Activated CD8-positive, alpha-beta T cell treated with anti-CD3 and anti-CD28 coated beads, Interleukin-2, amount 10 ng/mL, durations not matched to agents 7 days and 5 days (primary cell): ENCODE measurements at regions not wholly inside any gene's neighbourhood (a gene's known extent, or its start where the extent isn't known, plus 50 kb on each side); places are given as distances from the start of the nearest gene placed in this dataset.
"Not testable (repeated sequence)": the region's sequence is repeated elsewhere in the genome, so short reads cannot be mapped to it uniquely, and the experiment has no call there.

Experiments used
- ATAC-seq: fragments of 150-1000 bp; cut with Tn5 transposase; one replicate; pipeline ENCODE4 v1.10.0; 2021; ENCODE audit warnings: moderate library complexity
- CTCF ChIA-PET: fragments of 350-600 bp; sonication (Branson Sonifier 250); formaldehyde crosslinking; loops from one replicate; lab custom pipeline; 2021; ENCODE audit warnings: antibody characterized with exemption; lab: Charles Lee
- POLR2A ChIA-PET: fragments of 350-600 bp; sonication (Branson Sonifier 250); formaldehyde crosslinking; loops from one replicate; lab custom pipeline; 2021; ENCODE audit warnings: antibody characterized with exemption; lab: Charles Lee
- DNase-seq: peaks from one replicate; pipeline ENCODE4 v3.0.0-alpha.2; 2020
- H3K27ac Mint-ChIP-seq: one replicate; pipeline ENCODE4 v1.8.0; 2021; ENCODE audit warnings: mild to moderate bottlenecking, mixed read lengths
- H3K27me3 Mint-ChIP-seq: one replicate; pipeline ENCODE4 v1.8.0; 2021; ENCODE audit warnings: low read depth, mixed read lengths
- H3K36me3 Mint-ChIP-seq: one replicate; pipeline ENCODE4 v1.8.0; 2021; ENCODE audit warnings: low read depth, mixed read lengths
- H3K4me1 Mint-ChIP-seq: one replicate; pipeline ENCODE4 v1.8.0; 2021; ENCODE audit warnings: low read depth, mixed read lengths
- H3K4me3 Mint-ChIP-seq: one replicate; pipeline ENCODE4 v1.8.0; 2021; ENCODE audit warnings: mild to moderate bottlenecking, mixed read lengths
- H3K9me3 Mint-ChIP-seq: one replicate; pipeline ENCODE4 v1.8.0; 2022; ENCODE audit warnings: mixed read lengths; ENCODE audit not compliant: insufficient read depth

- ATAC-seq = no peak
Measured at GRCh38 chr2:195352581-195352980, 304.4 kb upstream of the SLC39A10 start.

GRCh38 chr2:195343942-195344530 is 313.0 kb upstream of the SLC39A10 start:
- Mint-ChIP-seq H3K4me3 (no peak overlapping the region), H3K9me3 (no peaks in the 10 kb centered on the region), H3K36me3 (no peaks in the 10 kb centered on the region), H3K4me1 (no peaks in the 10 kb centered on the region), H3K27me3 (no peaks in the 10 kb centered on the region), H3K27ac (no peak overlapping the region)
- ChIA-PET POLR2A (no interaction called here), CTCF (no interaction called here)
- ATAC-seq (no peak), DNase-seq (no peak)

More at GRCh38 chr2:195352581-195352980, 304.4 kb upstream of the SLC39A10 start:
- Mint-ChIP-seq H3K36me3 (peaks cover 2% of the 10 kb centered on the region), H3K9me3 (peaks cover 4% of the 10 kb centered on the region), H3K4me1 (no peaks in the 10 kb centered on the region), H3K4me3 (no peak overlapping the region), H3K27me3 (no peaks in the 10 kb centered on the region), H3K27ac (no peak overlapping the region)
- ChIA-PET POLR2A (no interaction called here), CTCF (no interaction called here)
- DNase-seq = no peak

GRCh38 chr2:195343540-195343939 is 313.5 kb upstream of the SLC39A10 start:
- POLR2A ChIA-PET = no interaction called here
- CTCF ChIA-PET = no interaction called here
- Mint-ChIP-seq H3K4me1 (no peaks in the 10 kb centered on the region), H3K27me3 (no peaks in the 10 kb centered on the region), H3K36me3 (no peaks in the 10 kb centered on the region), H3K27ac (no peak overlapping the region), H3K4me3 (no peak overlapping the region), H3K9me3 (no peaks in the 10 kb centered on the region)
- no peak for ATAC-seq
- no peak for DNase-seq

- Mint-ChIP-seq H3K4me3 (no peak overlapping the region), H3K27ac (no peak overlapping the region), H3K9me3 (no peaks in the 10 kb centered on the region), H3K36me3 (no peaks in the 10 kb centered on the region), H3K27me3 (no peaks in the 10 kb centered on the region), H3K4me1 (peaks cover 3% of the 10 kb centered on the region)
- no peak for DNase-seq
- CTCF ChIA-PET = interaction anchor here (0.9 kb wide), 1 partner anchor 9 kb away, joined by 3 read pairs; no protein-coding TSS in a partner anchor
- POLR2A ChIA-PET = no interaction called here
- ATAC-seq = no peak
Measured at GRCh38 chr2:195342061-195342460, 315.0 kb upstream of the SLC39A10 start.

- ATAC-seq (no peak), DNase-seq (no peak)
- Mint-ChIP-seq H3K9me3 (peaks cover 4% of the 10 kb centered on the region), H3K27me3 (peaks cover 1% of the 10 kb centered on the region), H3K36me3 (no peaks in the 10 kb centered on the region), H3K27ac (no peak overlapping the region), H3K4me1 (peaks cover 3% of the 10 kb centered on the region), H3K4me3 (no peak overlapping the region)
- ChIA-PET POLR2A (no interaction called here), CTCF (no interaction called here)
Measured at GRCh38 chr2:195338856-195339255, 318.2 kb upstream of the SLC39A10 start.

- Mint-ChIP-seq H3K36me3 (no peaks in the 10 kb centered on the region), H3K9me3 (peaks cover 5% of the 10 kb centered on the region), H3K27me3 (peaks cover 3% of the 10 kb centered on the region), H3K4me1 (peaks cover 3% of the 10 kb centered on the region), H3K27ac (no peak overlapping the region), H3K4me3 (no peak overlapping the region)
- POLR2A ChIA-PET = no interaction called here
- CTCF ChIA-PET = no interaction called here
- DNase-seq (no peak), ATAC-seq (no peak)
Measured at GRCh38 chr2:195337597-195337996, 319.4 kb upstream of the SLC39A10 start.

- H3K9me3 Mint-ChIP-seq = peaks cover 5% of the 10 kb centered on the region
- H3K27me3 Mint-ChIP-seq = peaks cover 4% of the 10 kb centered on the region
- ATAC-seq (no peak), DNase-seq (no peak)
- ChIA-PET POLR2A (no interaction called here), CTCF (interaction anchor here (0.6 to 1.2 kb wide), 4 partner anchors 9 to 449 kb away, joined by 3 to 6 read pairs (median 4); no protein-coding TSS in a partner anchor)
- peaks cover 7% of the 10 kb centered on the region for H3K36me3 Mint-ChIP-seq
- H3K4me1 Mint-ChIP-seq = peaks cover 3% of the 10 kb centered on the region
- H3K4me3 Mint-ChIP-seq = no peak overlapping the region
- H3K27ac Mint-ChIP-seq = no peak overlapping the region
Measured at GRCh38 chr2:195333869-195334268, 323.2 kb upstream of the SLC39A10 start.

- no peak overlapping the region for H3K27ac Mint-ChIP-seq
- H3K27me3 Mint-ChIP-seq = peaks cover 4% of the 10 kb centered on the region
- no peaks in the 10 kb centered on the region for H3K4me1 Mint-ChIP-seq
- H3K4me3 Mint-ChIP-seq = no peak overlapping the region
- no peak for ATAC-seq
- peaks cover 6% of the 10 kb centered on the region for H3K9me3 Mint-ChIP-seq
- no peak for DNase-seq
- ChIA-PET POLR2A (no interaction called here), CTCF (interaction anchor here (1.2 kb wide), 1 partner anchor 8 kb away, joined by 3 read pairs; no protein-coding TSS in a partner anchor)
- peaks cover 7% of the 10 kb centered on the region for H3K36me3 Mint-ChIP-seq
Measured at GRCh38 chr2:195331966-195332365, 325.1 kb upstream of the SLC39A10 start.

- no peak overlapping the region for H3K27ac Mint-ChIP-seq
- peaks cover 4% of the 10 kb centered on the region for H3K27me3 Mint-ChIP-seq
- peaks cover 7% of the 10 kb centered on the region for H3K36me3 Mint-ChIP-seq
- ChIA-PET CTCF (interaction anchor here (0.7 to 1.4 kb wide), 4 partner anchors 9 to 1188 kb away, joined by 3 read pairs; no protein-coding TSS in a partner anchor), POLR2A (no interaction called here)
- no peak overlapping the region for H3K4me3 Mint-ChIP-seq
- no peak for ATAC-seq
- H3K9me3 Mint-ChIP-seq = peaks cover 13% of the 10 kb centered on the region
- no peaks in the 10 kb centered on the region for H3K4me1 Mint-ChIP-seq
- no peak for DNase-seq
Measured at GRCh38 chr2:195331129-195331528, 325.9 kb upstream of the SLC39A10 start.

GRCh38 chr2:195330513-195330956 is 326.5 kb upstream of the SLC39A10 start:
- ChIA-PET CTCF (interaction anchor here (1.0 to 1.4 kb wide), 4 partner anchors 10 to 736 kb away, joined by 3 read pairs; no protein-coding TSS in a partner anchor), POLR2A (no interaction called here)
- no peak overlapping the region for H3K27ac Mint-ChIP-seq
- peaks cover 4% of the 10 kb centered on the region for H3K27me3 Mint-ChIP-seq
- no peaks in the 10 kb centered on the region for H3K4me1 Mint-ChIP-seq
- H3K36me3 Mint-ChIP-seq = peaks cover 7% of the 10 kb centered on the region
- H3K4me3 Mint-ChIP-seq = no peak overlapping the region
- ATAC-seq = no peak
- no peak for DNase-seq
- peaks cover 13% of the 10 kb centered on the region for H3K9me3 Mint-ChIP-seq

GRCh38 chr2:195329784-195330183 is 327.2 kb upstream of the SLC39A10 start:
- H3K4me3 Mint-ChIP-seq, H3K27ac Mint-ChIP-seq, POLR2A ChIA-PET, H3K27me3 Mint-ChIP-seq, H3K4me1 Mint-ChIP-seq, H3K36me3 Mint-ChIP-seq, ATAC-seq, DNase-seq: not testable (repeated sequence)
- peaks cover 13% of the 10 kb centered on the region for H3K9me3 Mint-ChIP-seq
- CTCF ChIA-PET = interaction anchor here (1.0 kb wide), 1 partner anchor 330 kb away, joined by 3 read pairs; no protein-coding TSS in a partner anchor

- POLR2A ChIA-PET = no interaction called here
- no peak overlapping the region for H3K27ac Mint-ChIP-seq
- DNase-seq (no peak), ATAC-seq (no peak)
- peaks cover 2% of the 10 kb centered on the region for H3K27me3 Mint-ChIP-seq
- H3K4me1 Mint-ChIP-seq = peaks cover 2% of the 10 kb centered on the region
- CTCF ChIA-PET = interaction anchor here (1.2 to 2.1 kb wide), 2 partner anchors 16 to 741 kb away, joined by 5 to 7 read pairs; partner anchors contain the start of gene DNAH7
- H3K36me3 Mint-ChIP-seq = peaks cover 7% of the 10 kb centered on the region
- peaks cover 21% of the 10 kb centered on the region for H3K9me3 Mint-ChIP-seq
- H3K4me3 Mint-ChIP-seq = no peak overlapping the region
Measured at GRCh38 chr2:195326537-195326936, 330.5 kb upstream of the SLC39A10 start.
